ENCODE measurements at regions not wholly inside any gene's neighbourhood (a gene's known extent, or its start where the extent isn't known, plus 50 kb on each side); places are given as distances from the start of the nearest gene placed in this dataset.

DNA sequence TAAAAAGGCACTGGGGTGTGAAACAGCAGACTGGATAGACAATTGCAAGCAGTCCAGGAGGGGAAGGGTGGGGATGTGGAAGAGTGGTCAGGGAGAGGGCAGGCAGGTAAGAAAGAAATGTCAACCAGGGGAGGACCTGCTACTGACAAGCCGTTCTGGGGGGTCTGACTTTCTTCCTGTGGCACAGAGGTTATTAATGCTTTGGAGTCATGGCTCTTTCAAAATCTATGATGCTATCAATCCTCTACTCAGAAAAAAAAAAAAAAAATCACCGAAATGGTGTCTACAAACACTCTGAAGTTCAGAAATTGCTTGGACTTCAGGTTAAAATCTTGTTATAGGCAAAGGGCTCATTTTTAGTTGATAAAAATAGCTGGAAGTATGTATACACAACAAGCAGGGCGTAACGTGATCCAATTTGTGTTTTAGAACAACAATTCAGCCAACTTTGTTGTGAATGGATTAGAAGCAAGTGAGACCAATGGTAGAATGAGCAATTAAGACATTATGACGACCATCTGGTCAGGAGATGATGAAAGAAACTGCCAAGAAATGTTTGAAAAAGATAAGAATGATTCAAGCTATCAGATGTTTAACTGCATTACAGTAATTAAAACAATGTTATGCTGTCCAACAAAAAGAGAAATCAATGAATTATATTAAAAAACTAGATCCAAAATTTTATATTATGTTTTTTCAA is 255.2 kb downstream of the DEPDC1B start:
- Histone ChIP-seq H2BK120ac (ENCODE audit: low read depth, low read length) (no peak overlapping the region), H3K4me2 (ENCODE audit: low read length, poor library complexity, severe bottlenecking) (no peak overlapping the region), H2BK5ac (ENCODE audit: low read depth, low read length, poor library complexity, severe bottlenecking) (no peak overlapping the region), H3K4ac (ENCODE audit: low read depth in 1 of 2, low read length in 2 of 2) (no peak overlapping the region), H3K27me3 (ENCODE audit: control insufficient read depth in 1 of 2, insufficient read depth in 1 of 2, low read length in 2 of 2) (no peaks in the 10 kb centered on the region), H3K4me3 (ENCODE audit: insufficient read depth in 1 of 2, low read depth in 1 of 2, low read length in 2 of 2) (no peak overlapping the region), H3K79me1 (replicated peaks; ENCODE audit: low read length, poor library complexity, severe bottlenecking) (no peaks in the 10 kb centered on the region), H4K91ac (ENCODE audit: low read length) (no peak overlapping the region), H3K4me1 (ENCODE audit: control insufficient read depth, insufficient read depth, low read depth, low read length) (no peaks in the 10 kb centered on the region), H4K8ac (ENCODE audit: low read length) (no peak overlapping the region), H3K9me3 (ENCODE audit: control insufficient read depth, low read length) (no peaks in the 10 kb centered on the region), H3K36me3 (ENCODE audit: control insufficient read depth in 1 of 2, insufficient read depth in 2 of 2, low read depth in 1 of 2, low read length in 2 of 2) (no peaks in the 10 kb centered on the region), H2BK15ac (ENCODE audit: low read depth, poor library complexity, severe bottlenecking) (no peak overlapping the region), H2AK5ac (ENCODE audit: low read length, severe bottlenecking) (no peak overlapping the region), H2BK12ac (ENCODE audit: low read length in 2 of 2) (no peak overlapping the region), H2AFZ (ENCODE audit: low read depth, low read length) (no peak overlapping the region), H3K23ac (ENCODE audit: low read length in 2 of 2) (no peak overlapping the region), H3K27ac (ENCODE audit: low read length, poor library complexity, severe bottlenecking) (no peak overlapping the region), H3K9ac (ENCODE audit: low read length) (no peak overlapping the region), H3K18ac (ENCODE audit: low read depth in 1 of 2, low read length in 2 of 2) (no peak overlapping the region), H3K14ac (ENCODE audit: low read length in 2 of 2) (no peak overlapping the region)
- 83% methylated on average over 4 of the region's 5 CpGs for WGBS
- no peak for DNase-seq

DNA sequence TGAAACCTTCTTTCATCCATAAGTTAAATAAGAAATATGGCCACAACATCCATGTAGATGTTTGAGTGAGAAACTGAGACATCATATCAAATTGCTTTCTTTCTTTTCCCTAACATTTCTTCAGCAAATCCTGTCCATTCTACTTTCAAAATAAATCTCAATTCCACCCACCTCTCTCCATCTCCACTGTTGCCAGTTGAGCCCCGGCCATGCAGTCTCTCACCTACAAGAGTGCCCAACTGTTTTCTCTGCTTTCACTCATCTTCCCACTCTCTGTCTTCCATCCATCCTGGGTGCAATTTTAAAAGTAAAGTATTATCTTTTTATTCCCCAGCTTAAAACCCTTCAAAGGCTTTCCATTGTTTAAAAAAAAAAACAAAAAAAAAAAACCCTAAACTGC is 260.4 kb downstream of the DEPDC1B start:
- H3K4me2 ChIP-seq (ENCODE audit: low read length, poor library complexity, severe bottlenecking), result no peak overlapping the region
- H3K9ac ChIP-seq (ENCODE audit: low read length), result no peak overlapping the region
- H3K79me1 ChIP-seq (replicated peaks; ENCODE audit: low read length, poor library complexity, severe bottlenecking), result no peaks in the 10 kb centered on the region
- 100% methylated on average over 1 of the region's 1 CpG for WGBS
- no peak overlapping the region for H3K27ac ChIP-seq (ENCODE audit: low read length, poor library complexity, severe bottlenecking)
- H2BK12ac ChIP-seq (ENCODE audit: low read length in 2 of 2), result no peak overlapping the region
- H3K9me3 ChIP-seq (ENCODE audit: control insufficient read depth, low read length), result no peaks in the 10 kb centered on the region
- no peak overlapping the region for H2BK5ac ChIP-seq (ENCODE audit: low read depth, low read length, poor library complexity, severe bottlenecking)
- no peak overlapping the region for H4K8ac ChIP-seq (ENCODE audit: low read length)
- H2BK15ac ChIP-seq (ENCODE audit: low read depth, poor library complexity, severe bottlenecking), result no peak overlapping the region
- H3K4me1 ChIP-seq (ENCODE audit: control insufficient read depth, insufficient read depth, low read depth, low read length), result no peaks in the 10 kb centered on the region
- no peak overlapping the region for H3K23ac ChIP-seq (ENCODE audit: low read length in 2 of 2)
- H2BK120ac ChIP-seq (ENCODE audit: low read depth, low read length), result no peak overlapping the region
- H3K4me3 ChIP-seq (ENCODE audit: insufficient read depth in 1 of 2, low read depth in 1 of 2, low read length in 2 of 2), result no peak overlapping the region
- H3K4ac ChIP-seq (ENCODE audit: low read depth in 1 of 2, low read length in 2 of 2), result no peak overlapping the region
- no peak overlapping the region for H3K14ac ChIP-seq (ENCODE audit: low read length in 2 of 2)
- no peaks in the 10 kb centered on the region for H3K27me3 ChIP-seq (ENCODE audit: control insufficient read depth in 1 of 2, insufficient read depth in 1 of 2, low read length in 2 of 2)
- H3K18ac ChIP-seq (ENCODE audit: low read depth in 1 of 2, low read length in 2 of 2), result no peak overlapping the region
- H2AFZ ChIP-seq (ENCODE audit: low read depth, low read length), result no peak overlapping the region
- no peak overlapping the region for H4K91ac ChIP-seq (ENCODE audit: low read length)
- no peak for DNase-seq
- no peaks in the 10 kb centered on the region for H3K36me3 ChIP-seq (ENCODE audit: control insufficient read depth in 1 of 2, insufficient read depth in 2 of 2, low read depth in 1 of 2, low read length in 2 of 2)
- H2AK5ac ChIP-seq (ENCODE audit: low read length, severe bottlenecking), result no peak overlapping the region

DNA sequence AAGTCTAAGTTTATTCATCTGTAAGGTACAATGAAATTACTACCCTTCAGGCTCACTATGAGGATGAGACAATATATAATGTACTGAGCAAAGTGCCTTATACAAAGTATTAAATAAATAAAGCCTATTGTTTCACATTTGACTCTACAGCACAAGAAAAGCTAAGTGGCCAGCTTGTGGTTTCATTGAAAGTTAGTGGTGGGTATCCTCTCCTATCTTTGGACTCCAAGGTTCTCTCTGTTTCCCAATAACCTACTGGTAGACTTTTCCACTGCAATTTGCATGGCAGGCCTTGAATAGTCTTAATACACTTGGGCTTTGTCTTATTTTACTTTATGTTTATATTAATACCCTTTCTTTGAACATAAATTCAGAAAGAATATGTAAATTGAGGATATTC is 262.7 kb downstream of the DEPDC1B start:
- Histone ChIP-seq H2BK5ac (ENCODE audit: low read depth, low read length, poor library complexity, severe bottlenecking) (no peak overlapping the region), H3K9ac (ENCODE audit: low read length) (no peak overlapping the region), H3K4ac (ENCODE audit: low read depth in 1 of 2, low read length in 2 of 2) (no peak overlapping the region), H3K18ac (ENCODE audit: low read depth in 1 of 2, low read length in 2 of 2) (no peak overlapping the region), H2BK12ac (ENCODE audit: low read length in 2 of 2) (no peak overlapping the region), H2AFZ (ENCODE audit: low read depth, low read length) (no peak overlapping the region), H2BK120ac (ENCODE audit: low read depth, low read length) (no peak overlapping the region), H3K27ac (ENCODE audit: low read length, poor library complexity, severe bottlenecking) (no peak overlapping the region), H2BK15ac (ENCODE audit: low read depth, poor library complexity, severe bottlenecking) (no peak overlapping the region), H4K91ac (ENCODE audit: low read length) (no peak overlapping the region), H3K79me1 (replicated peaks; ENCODE audit: low read length, poor library complexity, severe bottlenecking) (no peaks in the 10 kb centered on the region), H3K4me3 (ENCODE audit: insufficient read depth in 1 of 2, low read depth in 1 of 2, low read length in 2 of 2) (no peak overlapping the region), H3K27me3 (ENCODE audit: control insufficient read depth in 1 of 2, insufficient read depth in 1 of 2, low read length in 2 of 2) (no peaks in the 10 kb centered on the region), H3K23ac (ENCODE audit: low read length in 2 of 2) (no peak overlapping the region), H3K14ac (ENCODE audit: low read length in 2 of 2) (no peak overlapping the region), H3K36me3 (ENCODE audit: control insufficient read depth in 1 of 2, insufficient read depth in 2 of 2, low read depth in 1 of 2, low read length in 2 of 2) (no peaks in the 10 kb centered on the region), H3K4me1 (ENCODE audit: control insufficient read depth, insufficient read depth, low read depth, low read length) (no peaks in the 10 kb centered on the region), H3K9me3 (ENCODE audit: control insufficient read depth, low read length) (no peaks in the 10 kb centered on the region), H3K4me2 (ENCODE audit: low read length, poor library complexity, severe bottlenecking) (no peak overlapping the region), H2AK5ac (ENCODE audit: low read length, severe bottlenecking) (no peak overlapping the region), H4K8ac (ENCODE audit: low read length) (no peak overlapping the region)
- DNase-seq, result no peak

DNA sequence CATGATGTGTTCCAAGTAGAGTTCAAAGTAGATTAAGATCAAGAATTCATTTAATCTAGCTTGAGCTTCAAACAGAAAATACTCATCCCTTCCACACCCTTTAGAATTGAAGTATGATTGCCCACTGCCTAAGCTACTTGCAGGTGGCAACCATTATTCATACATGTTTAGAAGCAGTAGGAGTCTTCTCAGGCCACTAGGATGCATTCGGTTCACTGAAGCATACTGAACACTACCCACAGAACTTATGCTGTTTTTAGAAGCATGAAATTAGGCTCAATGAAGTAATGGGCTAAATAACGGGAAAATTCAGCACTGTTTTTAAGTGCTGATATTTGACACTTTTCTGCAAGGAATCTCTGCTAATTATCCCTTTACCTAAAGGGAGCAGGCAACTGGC is 263.4 kb downstream of the DEPDC1B start:
- no peak overlapping the region for H2BK120ac ChIP-seq (ENCODE audit: low read depth, low read length)
- no peak for DNase-seq
- no peak overlapping the region for H4K91ac ChIP-seq (ENCODE audit: low read length)
- no peak overlapping the region for H3K4ac ChIP-seq (ENCODE audit: low read depth in 1 of 2, low read length in 2 of 2)
- H4K8ac ChIP-seq (ENCODE audit: low read length), result no peak overlapping the region
- WGBS, result 90% methylated on average over 2 of the region's 2 CpGs
- H2BK12ac ChIP-seq (ENCODE audit: low read length in 2 of 2), result no peak overlapping the region
- no peak overlapping the region for H3K14ac ChIP-seq (ENCODE audit: low read length in 2 of 2)
- no peaks in the 10 kb centered on the region for H3K4me1 ChIP-seq (ENCODE audit: control insufficient read depth, insufficient read depth, low read depth, low read length)
- H2BK15ac ChIP-seq (ENCODE audit: low read depth, poor library complexity, severe bottlenecking), result no peak overlapping the region
- no peaks in the 10 kb centered on the region for H3K36me3 ChIP-seq (ENCODE audit: control insufficient read depth in 1 of 2, insufficient read depth in 2 of 2, low read depth in 1 of 2, low read length in 2 of 2)
- H3K9ac ChIP-seq (ENCODE audit: low read length), result no peak overlapping the region
- H2BK5ac ChIP-seq (ENCODE audit: low read depth, low read length, poor library complexity, severe bottlenecking), result no peak overlapping the region
- H3K27ac ChIP-seq (ENCODE audit: low read length, poor library complexity, severe bottlenecking), result no peak overlapping the region
- H2AFZ ChIP-seq (ENCODE audit: low read depth, low read length), result no peak overlapping the region
- no peak overlapping the region for H3K4me3 ChIP-seq (ENCODE audit: insufficient read depth in 1 of 2, low read depth in 1 of 2, low read length in 2 of 2)
- no peaks in the 10 kb centered on the region for H3K79me1 ChIP-seq (replicated peaks; ENCODE audit: low read length, poor library complexity, severe bottlenecking)
- no peak overlapping the region for H3K4me2 ChIP-seq (ENCODE audit: low read length, poor library complexity, severe bottlenecking)
- no peaks in the 10 kb centered on the region for H3K27me3 ChIP-seq (ENCODE audit: control insufficient read depth in 1 of 2, insufficient read depth in 1 of 2, low read length in 2 of 2)
- no peak overlapping the region for H3K18ac ChIP-seq (ENCODE audit: low read depth in 1 of 2, low read length in 2 of 2)
- no peak overlapping the region for H2AK5ac ChIP-seq (ENCODE audit: low read length, severe bottlenecking)
- no peak overlapping the region for H3K23ac ChIP-seq (ENCODE audit: low read length in 2 of 2)
- H3K9me3 ChIP-seq (ENCODE audit: control insufficient read depth, low read length), result no peaks in the 10 kb centered on the region
